PC-9 (cell line): ENCODE measurements at regions not wholly inside any gene's neighbourhood (a gene's known extent, or its start where the extent isn't known, plus 50 kb on each side); places are given as distances from the start of the nearest gene placed in this dataset.

Experiments
- BruUV-seq: library from RNA; stranded (reverse); fragments of 400-500 nt; replicated peaks from 2 replicates; lab custom pipeline; 2021; lab: Mats Ljungman, UMichigan
- CTCF ChIA-PET: fragments of 300-600 bp; sonication (Branson Sonifier 250); formaldehyde crosslinking; loops from one replicate; lab custom pipeline; 2022; ENCODE audit warnings: antibody characterized with exemption; lab: Charles Lee
- POLR2A ChIA-PET: fragments of 300-600 bp; sonication (Branson Sonifier 250); formaldehyde crosslinking; loops from one replicate; lab custom pipeline; 2022; ENCODE audit warnings: antibody characterized with exemption; ENCODE audit not compliant: unreplicated experiment; lab: Charles Lee
- DNase-seq, 2 experiments: peaks; one replicate each; pipeline versions ENCODE4 v3.0.0 to v3.0.0-alpha.2; 2015 to 2022; ENCODE audit warnings: mixed read lengths in 1 of 2
- H2AFZ ChIP-seq: fragments of 200-600 bp; sonication (generic); 2 replicates; pipeline ENCODE4 v1.8.1; 2017; ENCODE audit warnings: antibody characterized with exemption
- H3F3A ChIP-seq: fragments of 200-600 bp; sonication (generic); 2 replicates; pipeline ENCODE4 v1.8.1; 2017; ENCODE audit warnings: antibody characterized with exemption, mild to moderate bottlenecking, low read depth; ENCODE audit not compliant: insufficient read depth
- H3K27ac ChIP-seq: fragments of 200-600 bp; sonication (generic); 2 replicates; pipeline ENCODE4 v1.6.1; 2016; ENCODE audit warnings: mixed run types
- H3K27me3 ChIP-seq: fragments of 200-600 bp; sonication (generic); 2 replicates; pipeline ENCODE4 v1.6.1; 2016; ENCODE audit warnings: low read depth, mixed run types; ENCODE audit not compliant: insufficient read depth
- H3K36me3 ChIP-seq: fragments of 200-600 bp; sonication (generic); 2 replicates; pipeline ENCODE4 v1.6.1; 2016; ENCODE audit warnings: low read depth, mixed run types
- H3K4me1 ChIP-seq: fragments of 200-600 bp; sonication (generic); replicated peaks from 2 replicates; pipeline ENCODE4 v1.6.1; 2016; ENCODE audit warnings: mixed run types; ENCODE audit not compliant: insufficient read depth
- H3K4me2 ChIP-seq: fragments of 200-600 bp; sonication (generic); 2 replicates; pipeline ENCODE4 v1.6.1; 2017; ENCODE audit warnings: mixed run types
- H3K4me3 ChIP-seq: fragments of 200-600 bp; sonication (generic); 2 replicates; pipeline ENCODE4 v1.6.1; 2016; ENCODE audit warnings: mixed run types
- H3K79me2 ChIP-seq: fragments of 200-600 bp; sonication (generic); 2 replicates; pipeline ENCODE4 v1.6.1; 2017; ENCODE audit warnings: low read depth, mixed run types
- H3K9me2 ChIP-seq: fragments of 200-600 bp; sonication (generic); 2 replicates; pipeline ENCODE4 v1.8.1; 2017; ENCODE audit warnings: mild to moderate bottlenecking; ENCODE audit not compliant: insufficient read depth
- H3K9me3 ChIP-seq: fragments of 200-600 bp; sonication (generic); 2 replicates; pipeline ENCODE4 v1.8.1; 2016; ENCODE audit warnings: low read depth; ENCODE audit not compliant: insufficient read depth
- H4K20me1 ChIP-seq: fragments of 200-600 bp; sonication (generic); 2 replicates; pipeline ENCODE4 v1.8.1; 2017; ENCODE audit not compliant: insufficient read depth
- EZH2 ChIP-seq: fragments of 200-600 bp; sonication (generic); IDR thresholded peaks from 2 replicates; pipeline ENCODE4 v1.8.0; 2017; ENCODE audit warnings: antibody characterized with exemption, low read depth
- intact Hi-C: fragments of 100-400 bp; cut with micrococcal nuclease; formaldehyde crosslinking; loops from one replicate; pipeline ENCODE4 v1.10.0; 2022; ENCODE audit not compliant: unreplicated experiment
- TF ChIP-seq, protein P1 (sequence below): fragments of 200-600 bp; sonication (generic); conservative IDR thresholded peaks from 2 replicates; pipeline ENCODE4 v1.6.1; 2017; ENCODE audit warnings: mixed run types, antibody characterized with exemption, mild to moderate bottlenecking, moderate library complexity

DNA sequence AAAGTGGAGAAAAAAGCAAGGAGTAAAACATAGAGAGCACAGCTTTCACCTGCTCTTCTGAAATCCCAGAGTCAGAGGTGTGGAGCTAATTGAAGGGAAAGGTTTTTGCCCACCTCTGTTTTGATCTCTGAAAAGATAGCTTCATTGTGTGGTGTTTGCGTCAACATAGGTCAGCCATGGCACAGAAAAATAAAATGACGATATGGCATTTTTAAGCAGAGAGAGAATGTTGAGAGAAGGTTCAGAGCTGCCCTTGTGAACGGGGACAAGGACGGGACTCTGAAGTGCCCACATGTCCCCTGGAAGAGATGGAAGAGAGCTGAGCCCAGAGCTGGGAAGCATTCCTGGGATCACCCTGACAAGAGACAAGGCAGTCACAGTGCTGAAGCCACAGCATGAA lies 249.4 kb upstream of the PLSCR5 start:
- ChIA-PET CTCF (no interaction called here), POLR2A (no interaction called here)
- no TSS peak for BruUV-seq
- H3K27me3 ChIP-seq, result no peaks in the 10 kb centered on the region
- H3K9me3 ChIP-seq, result no peaks in the 10 kb centered on the region
- H3F3A ChIP-seq, result no peaks in the 10 kb centered on the region
- H3K36me3 ChIP-seq, result no peaks in the 10 kb centered on the region
- H3K4me2 ChIP-seq, result no peak overlapping the region
- H4K20me1 ChIP-seq, result no peaks in the 10 kb centered on the region
- TF ChIP-seq, protein P1, sequence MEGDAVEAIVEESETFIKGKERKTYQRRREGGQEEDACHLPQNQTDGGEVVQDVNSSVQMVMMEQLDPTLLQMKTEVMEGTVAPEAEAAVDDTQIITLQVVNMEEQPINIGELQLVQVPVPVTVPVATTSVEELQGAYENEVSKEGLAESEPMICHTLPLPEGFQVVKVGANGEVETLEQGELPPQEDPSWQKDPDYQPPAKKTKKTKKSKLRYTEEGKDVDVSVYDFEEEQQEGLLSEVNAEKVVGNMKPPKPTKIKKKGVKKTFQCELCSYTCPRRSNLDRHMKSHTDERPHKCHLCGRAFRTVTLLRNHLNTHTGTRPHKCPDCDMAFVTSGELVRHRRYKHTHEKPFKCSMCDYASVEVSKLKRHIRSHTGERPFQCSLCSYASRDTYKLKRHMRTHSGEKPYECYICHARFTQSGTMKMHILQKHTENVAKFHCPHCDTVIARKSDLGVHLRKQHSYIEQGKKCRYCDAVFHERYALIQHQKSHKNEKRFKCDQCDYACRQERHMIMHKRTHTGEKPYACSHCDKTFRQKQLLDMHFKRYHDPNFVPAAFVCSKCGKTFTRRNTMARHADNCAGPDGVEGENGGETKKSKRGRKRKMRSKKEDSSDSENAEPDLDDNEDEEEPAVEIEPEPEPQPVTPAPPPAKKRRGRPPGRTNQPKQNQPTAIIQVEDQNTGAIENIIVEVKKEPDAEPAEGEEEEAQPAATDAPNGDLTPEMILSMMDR, result no peak
- no peak for TF ChIP-seq EZH2
- no peaks in the 10 kb centered on the region for H3K4me1 ChIP-seq
- no peak overlapping the region for H3K4me3 ChIP-seq
- H3K27ac ChIP-seq, result no peak overlapping the region
- DNase-seq, result no peak
- intact Hi-C loops, result no loop called here
- H2AFZ ChIP-seq, result no peak overlapping the region
- no peaks in the 10 kb centered on the region for H3K9me2 ChIP-seq
- no peaks in the 10 kb centered on the region for H3K79me2 ChIP-seq

DNA sequence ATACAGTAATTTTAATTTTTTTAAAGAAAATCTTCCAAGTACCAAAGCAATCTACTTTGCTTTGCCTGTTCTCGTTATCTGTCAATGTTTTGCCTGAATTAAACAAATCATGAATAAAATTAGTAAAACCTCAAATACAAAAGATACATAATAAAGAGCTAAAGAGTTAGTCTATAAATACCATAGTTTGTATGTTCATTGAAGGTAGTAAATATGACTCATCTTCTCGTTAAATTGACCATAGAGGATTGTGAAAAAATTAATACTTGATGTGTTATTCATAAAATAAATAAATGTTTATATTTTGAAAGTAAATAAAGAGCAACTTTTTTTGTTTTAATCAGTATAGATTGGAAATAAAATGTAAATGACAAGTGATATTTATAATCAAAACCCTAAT lies 246.5 kb upstream of the PLSCR5 start:
- Histone ChIP-seq H4K20me1 (no peaks in the 10 kb centered on the region), H3K9me2 (no peaks in the 10 kb centered on the region), H3K79me2 (no peaks in the 10 kb centered on the region), H3K27me3 (no peaks in the 10 kb centered on the region), H3K9me3 (no peaks in the 10 kb centered on the region), H3K4me1 (no peaks in the 10 kb centered on the region), H3F3A (no peaks in the 10 kb centered on the region), H3K4me3 (no peak overlapping the region), H3K36me3 (no peaks in the 10 kb centered on the region), H3K27ac (no peak overlapping the region), H2AFZ (no peak overlapping the region), H3K4me2 (no peak overlapping the region)
- BruUV-seq, result no TSS peak
- no peak for DNase-seq
- CTCF ChIA-PET, result no interaction called here
- no peak for TF ChIP-seq EZH2
- POLR2A ChIA-PET, result no interaction called here
- intact Hi-C loops, result no loop called here

DNA sequence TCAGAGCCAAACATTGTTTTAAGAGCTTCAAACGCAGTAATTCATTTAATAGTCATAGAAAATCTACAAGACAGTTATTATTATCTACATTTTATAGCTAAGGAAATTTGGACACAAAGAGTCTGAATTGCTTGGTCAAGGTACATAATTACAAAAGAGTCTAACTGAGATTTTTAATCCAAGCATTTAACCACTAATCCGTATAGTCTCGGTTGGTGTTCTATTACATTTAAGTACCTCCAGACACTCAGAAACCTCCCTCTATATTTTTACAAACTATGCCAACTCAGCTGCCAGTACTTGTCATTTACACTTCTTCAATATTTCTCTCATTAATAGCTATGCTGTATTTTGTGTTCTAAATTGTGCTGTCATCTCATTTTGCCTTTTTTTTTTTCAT lies 240.2 kb upstream of the PLSCR5 start:
- ChIA-PET CTCF (no interaction called here), POLR2A (no interaction called here)
- Histone ChIP-seq H3K9me3 (no peaks in the 10 kb centered on the region), H3K4me3 (no peak overlapping the region), H3K4me1 (no peaks in the 10 kb centered on the region), H3K36me3 (no peaks in the 10 kb centered on the region), H3K4me2 (no peak overlapping the region), H3K27ac (no peak overlapping the region), H3K79me2 (no peaks in the 10 kb centered on the region), H4K20me1 (no peaks in the 10 kb centered on the region), H2AFZ (no peak overlapping the region), H3K9me2 (no peaks in the 10 kb centered on the region), H3F3A (no peaks in the 10 kb centered on the region), H3K27me3 (no peaks in the 10 kb centered on the region)
- BruUV-seq, result no TSS peak
- intact Hi-C loops, result no loop called here
- DNase-seq, result no peak
- no peak for TF ChIP-seq EZH2
- TF ChIP-seq, protein P1, result no peak

DNA sequence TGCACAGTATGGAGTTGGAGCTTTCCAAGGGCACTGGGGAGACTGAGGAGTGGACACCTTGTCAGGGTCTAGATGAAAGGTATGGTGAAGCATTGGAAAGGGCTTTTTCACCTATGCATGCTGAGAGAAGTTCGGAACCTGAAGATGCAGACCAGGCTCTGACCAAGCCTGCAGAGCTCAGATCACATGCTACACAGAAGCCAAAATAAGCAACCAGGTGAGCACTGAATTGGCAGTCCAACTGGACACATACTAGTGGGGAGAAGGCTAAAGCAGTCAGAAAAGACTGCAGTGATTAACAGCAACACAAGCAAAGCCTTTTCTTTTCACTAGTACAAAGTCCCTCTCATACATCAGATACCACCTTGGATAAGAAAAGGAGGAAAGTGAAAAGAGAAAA lies 238.3 kb upstream of the PLSCR5 start:
- no peaks in the 10 kb centered on the region for H3F3A ChIP-seq
- CTCF ChIA-PET, result no interaction called here
- no peaks in the 10 kb centered on the region for H3K4me1 ChIP-seq
- TF ChIP-seq, protein P1, result no peak
- TF ChIP-seq EZH2, result no peak
- no peaks in the 10 kb centered on the region for H4K20me1 ChIP-seq
- no peaks in the 10 kb centered on the region for H3K79me2 ChIP-seq
- H3K9me3 ChIP-seq, result no peaks in the 10 kb centered on the region
- no peak for DNase-seq
- intact Hi-C loops, result no loop called here
- no peaks in the 10 kb centered on the region for H3K36me3 ChIP-seq
- H3K9me2 ChIP-seq, result no peaks in the 10 kb centered on the region
- POLR2A ChIA-PET, result no interaction called here
- H3K4me2 ChIP-seq, result no peak overlapping the region
- H3K27ac ChIP-seq, result no peak overlapping the region
- no peak overlapping the region for H3K4me3 ChIP-seq
- H2AFZ ChIP-seq, result no peak overlapping the region
- no TSS peak for BruUV-seq
- no peaks in the 10 kb centered on the region for H3K27me3 ChIP-seq
